DOHH2 (cell line): ENCODE measurements at regions not wholly inside any gene's neighbourhood (a gene's known extent, or its start where the extent isn't known, plus 50 kb on each side); places are given as distances from the start of the nearest gene placed in this dataset.

Experiments
- CTCF ChIP-seq: fragments of 200-600 bp; sonication (generic); IDR thresholded peaks from one replicate; pipeline ENCODE4 v1.5.1; 2014; ENCODE audit warnings: antibody characterized with exemption, mild to moderate bottlenecking, low read depth, low read length; ENCODE audit not compliant: poor library complexity, severe bottlenecking
- EZH2phosphoT487 ChIP-seq: fragments of 200-600 bp; sonication (generic); IDR thresholded peaks from 2 replicates; pipeline ENCODE4 v1.6.1; 2017; ENCODE audit warnings: borderline replicate concordance, mild to moderate bottlenecking, antibody characterized with exemption, low read length, moderate library complexity, mixed read lengths

GRCh38 chr10:63699785-63700613, 178.8 kb downstream of the REEP3 start:
- TF ChIP-seq CTCF: no peak
- no peak for TF ChIP-seq EZH2phosphoT487
